Kidney epithelial cell (primary cell): ENCODE measurements at regions not wholly inside any gene's neighbourhood (a gene's known extent, or its start where the extent isn't known, plus 50 kb on each side); places are given as distances from the start of the nearest gene placed in this dataset.

Experiments used
- DNase-seq: peaks from one replicate; pipeline ENCODE4 v3.0.0-alpha.2; 2010; ENCODE audit warnings: low read depth
- H3K27me3 ChIP-seq: 2 replicates; pipeline ENCODE4 v1.6.0; 2011; ENCODE audit warnings: low read length; ENCODE audit not compliant: control insufficient read depth, insufficient read depth
- H3K36me3 ChIP-seq: 2 replicates; pipeline ENCODE4 v1.5.1; 2011; ENCODE audit warnings: low read length; ENCODE audit not compliant: control insufficient read depth, insufficient read depth
- H3K4me3 ChIP-seq: 2 replicates; pipeline ENCODE4 v1.5.1; 2011; ENCODE audit warnings: low read depth, mild to moderate bottlenecking, control low read depth, low read length
- CTCF ChIP-seq: IDR thresholded peaks from 2 replicates; pipeline ENCODE4 v1.5.1; 2011; ENCODE audit warnings: mild to moderate bottlenecking, moderate library complexity, low read length, control low read depth, inconsistent platforms; ENCODE audit not compliant: insufficient read depth, poor library complexity, severe bottlenecking

- TF ChIP-seq CTCF: no peak
- H3K27me3 ChIP-seq: no peaks in the 10 kb centered on the region
- no peaks in the 10 kb centered on the region for H3K36me3 ChIP-seq
- no peak for DNase-seq
- no peak overlapping the region for H3K4me3 ChIP-seq
Measured at GRCh38 chr16:63896383-63897109, 1225.3 kb downstream of the CDH11 start.

DNA sequence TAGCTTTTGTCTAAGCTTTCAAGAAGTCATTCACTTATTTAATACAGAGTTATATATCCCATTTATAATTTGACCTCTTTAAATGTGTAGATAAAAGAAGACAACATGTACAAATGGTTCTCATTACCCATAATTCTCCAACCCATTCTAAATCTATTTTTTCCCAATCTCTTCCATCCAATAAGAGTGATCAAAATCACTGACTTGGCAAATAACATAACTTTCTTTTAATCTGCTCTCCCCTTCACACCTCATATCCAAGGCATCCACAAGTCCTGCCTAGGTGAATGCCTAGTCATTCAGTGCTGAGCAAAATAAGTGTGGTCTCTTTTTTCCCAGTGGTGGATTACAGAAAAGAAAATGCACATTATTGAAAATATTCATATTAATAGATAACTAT is 1231.1 kb downstream of the CDH11 start:
- DNase-seq: no peak
- Histone ChIP-seq H3K4me3 (no peak overlapping the region), H3K27me3 (no peaks in the 10 kb centered on the region), H3K36me3 (no peaks in the 10 kb centered on the region)
- no peak for TF ChIP-seq CTCF

- Histone ChIP-seq H3K27me3 (no peaks in the 10 kb centered on the region), H3K36me3 (no peaks in the 10 kb centered on the region), H3K4me3 (no peak overlapping the region)
- TF ChIP-seq CTCF: no peak
- no peak for DNase-seq
Measured at GRCh38 chr16:63890081-63890480, 1231.8 kb downstream of the CDH11 start.

DNA sequence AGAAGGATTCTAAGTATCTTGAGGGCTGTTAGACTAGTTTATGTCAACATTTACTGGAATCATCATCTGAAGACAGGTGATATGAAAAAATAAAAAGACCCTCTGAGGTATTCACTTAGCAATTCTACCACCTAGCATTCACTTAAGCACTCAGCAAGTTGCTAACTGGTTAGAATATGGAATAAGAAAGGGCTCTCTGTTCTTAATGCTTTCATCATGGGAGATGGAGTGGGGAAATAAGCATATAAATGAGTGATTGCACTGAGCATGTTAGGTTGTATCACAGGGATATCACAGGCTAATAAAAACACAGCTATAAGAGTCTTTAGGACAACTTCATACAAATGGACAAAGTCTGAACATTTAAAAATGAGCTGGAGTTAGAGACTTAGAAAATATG is 1238.8 kb downstream of the CDH11 start:
- Histone ChIP-seq H3K36me3 (no peaks in the 10 kb centered on the region), H3K4me3 (no peak overlapping the region), H3K27me3 (no peaks in the 10 kb centered on the region)
- DNase-seq: no peak
- TF ChIP-seq CTCF: no peak

- Histone ChIP-seq H3K4me3 (no peak overlapping the region), H3K36me3 (no peaks in the 10 kb centered on the region), H3K27me3 (no peaks in the 10 kb centered on the region)
- no peak for DNase-seq
- no peak for TF ChIP-seq CTCF
Measured at GRCh38 chr16:63882576-63882975, 1239.3 kb downstream of the CDH11 start.

DNA sequence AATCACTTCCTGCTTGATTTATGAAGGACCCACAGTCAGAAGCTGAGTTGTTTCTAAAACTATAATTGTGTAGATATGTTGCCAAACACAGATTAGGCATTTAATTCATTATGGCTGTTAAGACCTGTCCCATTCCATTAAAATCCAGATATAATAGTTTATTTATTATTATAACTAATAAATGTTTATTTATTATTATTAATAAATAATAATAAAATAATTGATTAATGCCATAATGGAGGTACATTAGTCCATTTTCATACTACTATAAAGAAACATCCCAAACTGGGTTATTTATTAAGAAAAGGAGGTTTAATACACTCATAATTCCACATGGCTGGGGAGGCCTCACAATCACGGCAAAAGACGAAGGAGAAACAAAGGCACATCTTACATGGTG is 1240.9 kb downstream of the CDH11 start:
- DNase-seq: no peak
- no peak overlapping the region for H3K4me3 ChIP-seq
- no peak for TF ChIP-seq CTCF
- H3K27me3 ChIP-seq: no peaks in the 10 kb centered on the region
- no peaks in the 10 kb centered on the region for H3K36me3 ChIP-seq
